ENCODE measurements at regions not wholly inside any gene's neighbourhood (a gene's known extent, or its start where the extent isn't known, plus 50 kb on each side); places are given as distances from the start of the nearest gene placed in this dataset.

GRCh38 chr6:43980004-43980795, 147.1 kb downstream of the MRPL14 start:
- no peak for DNase-seq

- DNase-seq, result no peak
These were observed 147.7 kb downstream of the MRPL14 start for GRCh38 chr6:43979525-43979924.

- DNase-seq, result no peak
These were observed 148.5 kb downstream of the MRPL14 start for GRCh38 chr6:43978473-43979346.

- DNase-seq, result no peak
These were observed 149.7 kb downstream of the MRPL14 start for GRCh38 chr6:43977404-43978111.

GRCh38 chr6:43976706-43977403, 150.4 kb downstream of the MRPL14 start:
- DNase-seq, result no peak

- no peak for DNase-seq
These were observed 152.5 kb downstream of the MRPL14 start for GRCh38 chr6:43974643-43975230.

- DNase-seq, result no peak
These were observed 153.9 kb downstream of the MRPL14 start for GRCh38 chr6:43973357-43973756.

GRCh38 chr6:43972913-43973300, 154.3 kb downstream of the MRPL14 start:
- no peak for DNase-seq

- no peak for DNase-seq
These were observed 154.9 kb downstream of the MRPL14 start for GRCh38 chr6:43972179-43972912.

GRCh38 chr6:43971776-43972126, 155.5 kb downstream of the MRPL14 start:
- DNase-seq, result no peak

- no peak for DNase-seq
These were observed 156.1 kb downstream of the MRPL14 start for GRCh38 chr6:43970913-43971775.

- no peak for DNase-seq
These were observed 157.0 kb downstream of the MRPL14 start for GRCh38 chr6:43970068-43970912.

- no peak for DNase-seq
These were observed 157.9 kb downstream of the MRPL14 start for GRCh38 chr6:43969158-43969981.

GRCh38 chr6:43968110-43968965, 158.9 kb downstream of the MRPL14 start:
- DNase-seq, result no peak

GRCh38 chr6:43967719-43968091, 159.5 kb downstream of the MRPL14 start:
- DNase-seq, result no peak

GRCh38 chr6:43966853-43967718, 160.2 kb downstream of the MRPL14 start:
- no peak for DNase-seq

GRCh38 chr6:43966374-43966658, 160.9 kb downstream of the MRPL14 start:
- DNase-seq, result no peak
